ENCODE measurements at regions not wholly inside any gene's neighbourhood (a gene's known extent, or its start where the extent isn't known, plus 50 kb on each side); places are given as distances from the start of the nearest gene placed in this dataset.
"Not testable (repeated sequence)": the region's sequence is repeated elsewhere in the genome, so short reads cannot be mapped to it uniquely, and the experiment has no call there.

GRCh38 chr2:154952346-154952980 lies 254.0 kb downstream of the KCNJ3 start:
- H3K27ac ChIP-seq, result no peak overlapping the region
- TF ChIP-seq ZFX (IDR thresholded peaks at IDR 0.05; ENCODE audit: borderline replicate concordance) (no peak), CTCF (IDR thresholded peaks at IDR 0.05) (no peak)

GRCh38 chr2:154947416-154947815 lies 248.9 kb downstream of the KCNJ3 start:
- H3K27ac ChIP-seq, result not testable (repeated sequence)

GRCh38 chr2:154945984-154946383 lies 247.5 kb downstream of the KCNJ3 start:
- TF ChIP-seq CTCF (IDR thresholded peaks at IDR 0.05), result no peak
- no peak overlapping the region for H3K27ac ChIP-seq

- TF ChIP-seq CTCF (IDR thresholded peaks at IDR 0.05) (no peak), ZFX (IDR thresholded peaks at IDR 0.05; ENCODE audit: borderline replicate concordance) (no peak)
- H3K27ac ChIP-seq, result no peak overlapping the region
These were observed 242.9 kb downstream of the KCNJ3 start for GRCh38 chr2:154941379-154941778.

GRCh38 chr2:154934213-154934612 lies 235.7 kb downstream of the KCNJ3 start:
- TF ChIP-seq CTCF (IDR thresholded peaks at IDR 0.05) (no peak), ZFX (IDR thresholded peaks at IDR 0.05; ENCODE audit: borderline replicate concordance) (no peak)
- H3K27ac ChIP-seq, result no peak overlapping the region

GRCh38 chr2:154924531-154924930 lies 226.0 kb downstream of the KCNJ3 start:
- TF ChIP-seq CTCF (IDR thresholded peaks at IDR 0.05) (no peak), ZFX (IDR thresholded peaks at IDR 0.05; ENCODE audit: borderline replicate concordance) (no peak)
- H3K27ac ChIP-seq, result no peak overlapping the region

- H3K27ac ChIP-seq, result no peak overlapping the region
- no peak for TF ChIP-seq ZFX (IDR thresholded peaks at IDR 0.05; ENCODE audit: borderline replicate concordance)
- TF ChIP-seq CTCF (IDR thresholded peaks at IDR 0.05), result no peak
These were observed 216.1 kb downstream of the KCNJ3 start for GRCh38 chr2:154914561-154914960.

GRCh38 chr2:154912215-154912614 lies 213.7 kb downstream of the KCNJ3 start:
- TF ChIP-seq CTCF (IDR thresholded peaks at IDR 0.05) (no peak), ZFX (IDR thresholded peaks at IDR 0.05; ENCODE audit: borderline replicate concordance) (no peak)

More at GRCh38 chr2:154912215-154912614, 213.7 kb downstream of the KCNJ3 start:
- H3K27ac ChIP-seq, result no peak overlapping the region
